Heart left ventricle (tissue), 13 donors: ENCODE measurements at regions not wholly inside any gene's neighbourhood (a gene's known extent, or its start where the extent isn't known, plus 50 kb on each side); places are given as distances from the start of the nearest gene placed in this dataset.

Experiments used
- CTCF ChIP-seq, 12 donors: fragments of 200-600 bp; sonication (generic) in 4 of 12; IDR thresholded peaks; one replicate each; pipeline versions ENCODE4 v1.5.0 to v1.8.0; 2018 to 2022; ENCODE audit warnings: antibody characterized with exemption in 12 of 12, mild to moderate bottlenecking in 5 of 12
- POLR2A ChIP-seq, 2 donors: fragments of 450-650 bp; IDR thresholded peaks; one replicate each; pipeline ENCODE4 v1.6.1; 2017; ENCODE audit warnings: antibody characterized with exemption in 2 of 2, mild to moderate bottlenecking in 2 of 2, moderate library complexity in 2 of 2
- donor health status: ischemic (EF 13 %, LVEDD 7.1; RV severe dilation, severe dysfunction).
- donor health status: DM: no; HTN: yes; CAD: no.
- donor health status: DM: no; HTN: no; CAD: no.
- donor health status: ischemic (EF 25% LVEDD 6.9; RV normal size, moderate dysfunction).
- donor health status: ischemic (EF 25% LVEDD 5.7; RV mildly dilated, moderate dysfunction).
- donor health status: ischemic (EF 35%, LVEDD 5.7; RV mildly dilated, moderate dysfunction).
- donor health status: nonischemic (EF 11% LVEDD 7.7; RV severe dilation, severe dysfunction).
- donor health status: DM: yes; HTN: yes; CAD: no.
- donor health status: PGD.
- donor health status: ischemic (EF 29% LVEDD 5.4; RV normal size, mild dysfunction).
- donor health status: nonischemic (EF 23%, LVEDD 6.1; RV moderate dilation, normal function).

DNA sequence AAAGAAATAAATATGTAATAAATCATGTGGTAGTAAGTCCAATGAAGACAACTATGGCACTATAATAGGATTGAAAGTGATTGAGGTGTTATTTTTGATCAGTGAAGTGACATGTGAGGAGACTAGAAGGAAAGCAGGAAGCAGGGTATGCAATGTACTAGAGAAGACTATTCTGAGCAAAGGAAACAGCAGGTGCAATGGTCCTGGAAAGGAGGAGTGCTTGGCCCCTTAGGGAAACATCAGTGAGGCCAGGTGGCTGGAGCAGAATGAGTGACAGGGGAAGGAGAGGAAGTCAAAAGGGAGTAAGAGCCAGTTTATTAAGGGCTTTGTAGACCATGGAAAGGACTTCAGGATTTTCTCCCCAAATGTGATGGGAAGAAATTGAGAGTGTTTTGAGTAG lies 207.6 kb upstream of the HCCS start:
- TF ChIP-seq CTCF (IDR thresholded peaks at IDR 0.05) (no peak), POLR2A (IDR thresholded peaks at IDR 0.05) (no peak)
